Hepatic stellate cell (primary cell): ENCODE measurements at regions not wholly inside any gene's neighbourhood (a gene's known extent, or its start where the extent isn't known, plus 50 kb on each side); places are given as distances from the start of the nearest gene placed in this dataset.
"Not testable (repeated sequence)": the region's sequence is repeated elsewhere in the genome, so short reads cannot be mapped to it uniquely, and the experiment has no call there.

ENCODE experiments used
- DNase-seq: peaks from one replicate; pipeline ENCODE4 v3.0.0; 2011; ENCODE audit warnings: low spot score

GRCh38 chr2:224261326-224261725 is 140.6 kb downstream of the FAM124B start:
- DNase-seq, result no peak

GRCh38 chr2:224260372-224261020 is 141.4 kb downstream of the FAM124B start:
- DNase-seq, result no peak

- no peak for DNase-seq
Measured at GRCh38 chr2:224259831-224260230, 142.1 kb downstream of the FAM124B start.

- DNase-seq, result no peak
Measured at GRCh38 chr2:224258059-224258458, 143.8 kb downstream of the FAM124B start.

GRCh38 chr2:224257156-224257555 is 144.8 kb downstream of the FAM124B start:
- peak; percentile 17 for DNase-seq

GRCh38 chr2:224253464-224253863 is 148.4 kb downstream of the FAM124B start:
- DNase-seq, result no peak

- peak; percentile 11 for DNase-seq
Measured at GRCh38 chr2:224252631-224253030, 149.3 kb downstream of the FAM124B start.

- DNase-seq, result no peak
Measured at GRCh38 chr2:224248944-224249371, 152.9 kb downstream of the FAM124B start.

GRCh38 chr2:224242561-224242960 is 159.3 kb downstream of the FAM124B start:
- no peak for DNase-seq

GRCh38 chr2:224241812-224242211 is 160.1 kb downstream of the FAM124B start:
- DNase-seq, result no peak

GRCh38 chr2:224241001-224241400 is 160.9 kb downstream of the FAM124B start:
- no peak for DNase-seq

GRCh38 chr2:224223851-224224555 is 177.9 kb downstream of the FAM124B start:
- DNase-seq, result no peak

- no peak for DNase-seq
Measured at GRCh38 chr2:224222974-224223373, 178.9 kb downstream of the FAM124B start.

- no peak for DNase-seq
Measured at GRCh38 chr2:224222291-224222690, 179.6 kb downstream of the FAM124B start.

GRCh38 chr2:224221455-224221913 is 180.4 kb downstream of the FAM124B start:
- peak; percentile 43 for DNase-seq

GRCh38 chr2:224220586-224221255 is 181.2 kb downstream of the FAM124B start:
- no peak for DNase-seq

GRCh38 chr2:224219781-224220180 is 180.7 kb upstream of the SERPINE2 start:
- no peak for DNase-seq

GRCh38 chr2:224217962-224218347 is 178.9 kb upstream of the SERPINE2 start:
- DNase-seq, result no peak

GRCh38 chr2:224217233-224217961 is 178.3 kb upstream of the SERPINE2 start:
- DNase-seq, result no peak

GRCh38 chr2:224215611-224216010 is 176.5 kb upstream of the SERPINE2 start:
- not testable (repeated sequence) for DNase-seq

- DNase-seq, result no peak
Measured at GRCh38 chr2:224213396-224213795, 174.3 kb upstream of the SERPINE2 start.

GRCh38 chr2:224211791-224212190 is 172.7 kb upstream of the SERPINE2 start:
- no peak for DNase-seq

- DNase-seq, result no peak
Measured at GRCh38 chr2:224211181-224211480, 172.0 kb upstream of the SERPINE2 start.
